Epithelial cell of esophagus (primary cell): ENCODE measurements at regions not wholly inside any gene's neighbourhood (a gene's known extent, or its start where the extent isn't known, plus 50 kb on each side); places are given as distances from the start of the nearest gene placed in this dataset.

ENCODE experiments used
- DNase-seq: peaks from one replicate; pipeline ENCODE4 v3.0.0; 2010; ENCODE audit warnings: low read depth
- H3K4me3 ChIP-seq: 2 replicates; pipeline ENCODE4 v1.5.1; 2011; ENCODE audit warnings: mild to moderate bottlenecking, low read length, control low read depth
- TF ChIP-seq, protein P1 (sequence below): IDR thresholded peaks from 2 replicates; pipeline ENCODE4 v1.5.1; 2011; ENCODE audit warnings: low read depth, mild to moderate bottlenecking, low read length, control low read depth, inconsistent platforms; ENCODE audit not compliant: insufficient read depth; ENCODE audit errors: missing control alignments

DNA sequence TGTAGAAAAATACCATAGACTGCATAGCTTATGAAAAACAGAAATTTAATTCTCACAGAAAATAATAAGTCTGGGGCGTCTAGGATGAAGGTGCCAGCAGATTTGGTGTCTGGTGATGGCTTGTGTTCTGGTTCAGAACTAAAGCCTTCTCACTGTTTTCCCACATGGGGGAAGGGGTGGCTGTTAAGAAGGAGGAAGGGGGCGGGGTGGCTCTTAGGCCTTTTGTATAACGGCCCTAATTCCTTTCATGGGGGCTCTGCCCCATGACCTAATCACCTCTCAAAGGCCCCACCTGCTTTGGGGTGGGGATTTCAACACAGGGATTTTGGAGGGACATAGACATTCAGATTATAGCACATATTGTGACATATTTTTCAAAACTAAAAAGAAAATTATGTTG is 173.2 kb upstream of the TECRL start:
- H3K4me3 ChIP-seq, result no peak overlapping the region
- TF ChIP-seq, protein P1, sequence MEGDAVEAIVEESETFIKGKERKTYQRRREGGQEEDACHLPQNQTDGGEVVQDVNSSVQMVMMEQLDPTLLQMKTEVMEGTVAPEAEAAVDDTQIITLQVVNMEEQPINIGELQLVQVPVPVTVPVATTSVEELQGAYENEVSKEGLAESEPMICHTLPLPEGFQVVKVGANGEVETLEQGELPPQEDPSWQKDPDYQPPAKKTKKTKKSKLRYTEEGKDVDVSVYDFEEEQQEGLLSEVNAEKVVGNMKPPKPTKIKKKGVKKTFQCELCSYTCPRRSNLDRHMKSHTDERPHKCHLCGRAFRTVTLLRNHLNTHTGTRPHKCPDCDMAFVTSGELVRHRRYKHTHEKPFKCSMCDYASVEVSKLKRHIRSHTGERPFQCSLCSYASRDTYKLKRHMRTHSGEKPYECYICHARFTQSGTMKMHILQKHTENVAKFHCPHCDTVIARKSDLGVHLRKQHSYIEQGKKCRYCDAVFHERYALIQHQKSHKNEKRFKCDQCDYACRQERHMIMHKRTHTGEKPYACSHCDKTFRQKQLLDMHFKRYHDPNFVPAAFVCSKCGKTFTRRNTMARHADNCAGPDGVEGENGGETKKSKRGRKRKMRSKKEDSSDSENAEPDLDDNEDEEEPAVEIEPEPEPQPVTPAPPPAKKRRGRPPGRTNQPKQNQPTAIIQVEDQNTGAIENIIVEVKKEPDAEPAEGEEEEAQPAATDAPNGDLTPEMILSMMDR, result no peak
- no peak for DNase-seq

- no peak overlapping the region for H3K4me3 ChIP-seq
- peak; percentile 56 for DNase-seq
- TF ChIP-seq, protein P1, result no peak
Measured at GRCh38 chr4:64581422-64581821, 172.2 kb upstream of the TECRL start.

GRCh38 chr4:64564126-64564525 is 154.9 kb upstream of the TECRL start:
- DNase-seq, result peak; percentile 72
- H3K4me3 ChIP-seq, result no peak overlapping the region
- TF ChIP-seq, protein P1, result no peak

DNA sequence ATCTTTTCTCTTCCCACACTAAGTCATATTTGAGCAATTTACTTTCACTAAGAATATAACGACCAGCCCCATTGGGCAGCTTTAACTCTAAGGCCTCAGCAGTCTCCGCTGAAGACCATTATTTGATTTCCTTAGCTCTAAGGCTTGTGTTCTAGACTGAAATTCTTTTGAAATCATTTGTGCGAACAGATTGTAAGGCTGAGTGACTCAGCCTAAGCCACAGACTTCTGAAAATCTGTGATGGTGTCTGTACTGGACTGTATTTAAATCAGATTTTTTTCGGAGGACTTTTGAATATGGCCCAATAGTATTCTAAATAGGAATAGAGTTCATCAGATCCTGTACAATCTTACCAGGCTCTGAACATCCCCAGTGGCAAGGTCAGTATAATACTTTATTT is 150.3 kb upstream of the TECRL start:
- H3K4me3 ChIP-seq, result no peak overlapping the region
- TF ChIP-seq, protein P1, result no peak
- DNase-seq, result no peak

DNA sequence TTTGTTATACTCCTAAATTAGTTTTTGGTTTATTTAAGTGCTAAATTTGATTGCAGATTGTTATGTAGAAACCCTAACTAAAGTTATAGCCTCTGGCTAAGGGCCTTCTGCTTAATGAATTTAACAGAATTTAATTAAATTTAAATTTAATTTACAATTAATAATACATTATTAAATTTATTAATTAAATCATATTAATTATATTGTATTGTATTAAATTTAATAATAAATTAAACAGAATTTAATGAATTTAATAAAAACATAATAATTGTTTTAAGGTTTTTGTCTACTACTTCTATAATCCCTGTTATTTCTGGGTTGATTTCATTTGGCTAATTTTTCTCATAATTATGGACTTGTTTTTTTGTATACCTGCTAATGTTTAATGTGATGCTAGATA is 141.9 kb upstream of the TECRL start:
- H3K4me3 ChIP-seq, result no peak overlapping the region
- no peak for DNase-seq
- TF ChIP-seq, protein P1, result no peak

DNA sequence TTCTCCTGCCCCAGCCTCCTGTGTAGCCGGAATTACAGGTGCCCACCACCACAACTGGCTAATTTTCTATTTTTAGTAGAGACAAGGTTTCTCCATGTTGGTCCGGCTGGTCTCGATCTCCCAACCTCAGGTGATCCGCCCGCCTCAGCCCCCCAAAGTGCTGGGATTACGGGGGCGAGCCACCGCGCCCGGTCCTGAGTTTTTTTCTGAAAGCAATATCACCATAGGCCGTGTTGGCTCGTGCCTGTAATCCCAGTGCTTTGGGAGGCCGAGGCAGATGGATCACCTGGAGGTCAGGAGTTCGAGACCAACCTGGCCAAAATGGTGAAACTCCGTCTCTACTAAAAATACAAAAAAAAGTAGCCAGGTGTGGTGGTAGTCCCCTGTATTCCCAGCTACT is 136.3 kb upstream of the TECRL start:
- TF ChIP-seq, protein P1, result no peak
- H3K4me3 ChIP-seq, result no peak overlapping the region
- no peak for DNase-seq

DNA sequence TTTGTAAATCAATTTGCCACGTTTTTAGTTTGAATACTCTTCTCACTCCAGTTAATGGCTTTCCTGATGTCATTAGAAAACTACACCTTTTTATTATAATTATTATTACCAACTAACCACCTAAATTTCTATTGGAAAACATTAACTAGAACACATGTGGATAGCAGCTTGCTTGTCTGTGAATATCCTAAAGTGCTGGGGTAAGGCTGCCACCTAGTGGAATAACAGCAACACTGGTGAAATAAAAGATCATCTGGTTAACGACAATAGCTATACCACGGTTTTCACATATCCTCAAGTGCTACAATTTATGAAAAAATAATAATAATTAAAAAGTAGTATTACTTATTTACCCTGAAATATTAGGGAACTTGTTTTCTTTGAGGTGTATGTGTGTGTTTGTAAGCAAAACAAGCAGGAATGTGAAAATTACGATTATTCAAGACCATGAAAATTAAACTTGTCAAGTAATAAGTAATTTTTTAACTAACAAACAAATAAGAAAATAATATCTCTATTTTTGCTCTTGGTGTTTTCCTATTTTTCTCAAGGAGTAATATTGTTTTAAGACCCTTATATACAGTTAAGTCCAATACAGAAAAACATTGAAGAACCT is 130.1 kb upstream of the TECRL start:
- TF ChIP-seq, protein P1, result peak; percentile 80
- peak; percentile 77 for DNase-seq
- H3K4me3 ChIP-seq, result no peak overlapping the region
